HG03354 (cell line): ENCODE measurements at regions not wholly inside any gene's neighbourhood (a gene's known extent, or its start where the extent isn't known, plus 50 kb on each side); places are given as distances from the start of the nearest gene placed in this dataset.

Experiments used
- ATAC-seq: cut with Tn5 transposase; IDR thresholded peaks from one replicate; pipeline ENCODE4 v1.9.1; 2021; ENCODE audit warnings: mild to moderate bottlenecking; ENCODE audit not compliant: unreplicated experiment, poor library complexity, severe bottlenecking

DNA sequence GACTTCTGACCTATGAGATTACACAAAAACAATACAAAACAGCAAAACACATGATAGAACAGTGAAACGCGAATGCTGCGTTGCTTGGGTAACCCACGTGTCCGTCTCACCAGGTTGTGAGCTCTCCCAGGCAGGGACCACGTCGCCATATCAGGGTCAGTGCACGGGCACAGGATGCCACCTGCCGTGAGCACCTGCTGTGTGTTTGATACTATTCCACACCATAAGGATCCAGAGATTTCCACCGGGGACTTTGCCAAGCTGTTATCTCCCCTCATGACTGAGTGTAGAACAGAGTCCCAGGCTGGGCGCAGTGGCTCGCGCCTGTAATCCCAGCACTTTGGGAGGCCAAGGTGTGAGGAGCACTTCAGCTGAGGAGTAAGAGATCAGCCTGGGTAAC, 288.0 kb downstream of the BMP7 start:
- ATAC-seq = no peak

DNA sequence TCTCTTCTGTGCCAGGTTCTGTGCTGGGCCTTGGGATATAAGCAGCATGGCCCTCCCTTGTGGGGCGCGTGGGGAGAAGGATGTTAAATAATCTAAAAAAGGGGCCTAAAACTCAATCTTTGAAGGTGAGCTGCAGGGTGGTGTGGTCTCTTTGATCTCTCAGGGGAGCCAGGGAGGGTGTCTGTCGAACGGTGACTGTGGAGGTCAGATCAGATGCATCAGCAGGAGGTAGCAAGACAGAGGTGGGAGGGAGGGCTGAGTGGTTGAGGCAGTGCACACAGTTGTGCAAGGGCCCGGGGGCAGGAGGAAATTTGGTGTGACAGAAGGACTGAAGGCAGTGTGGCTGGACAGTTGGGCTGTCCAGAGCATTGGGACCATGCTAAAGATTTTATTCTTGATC, 287.3 kb downstream of the BMP7 start:
- no peak for ATAC-seq

DNA sequence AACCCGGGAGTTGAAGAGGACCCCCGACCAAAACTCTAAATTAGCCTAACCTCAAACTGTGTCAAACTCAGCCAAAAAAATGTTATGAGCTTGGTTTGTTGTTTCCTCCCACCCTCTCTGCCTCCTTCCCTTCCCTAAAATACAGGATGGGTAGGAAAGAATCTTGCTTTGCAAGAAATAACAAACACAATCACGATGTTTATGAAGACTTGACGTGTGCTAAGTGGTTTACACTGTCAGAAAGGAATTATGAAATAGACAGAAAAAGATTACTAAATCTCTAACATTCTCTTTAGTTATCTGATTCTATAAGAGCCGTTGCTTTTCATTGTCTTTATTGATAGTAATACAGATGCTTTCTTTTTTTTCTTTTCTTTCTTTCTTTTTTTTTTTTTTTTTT, 285.1 kb downstream of the BMP7 start:
- no peak for ATAC-seq

DNA sequence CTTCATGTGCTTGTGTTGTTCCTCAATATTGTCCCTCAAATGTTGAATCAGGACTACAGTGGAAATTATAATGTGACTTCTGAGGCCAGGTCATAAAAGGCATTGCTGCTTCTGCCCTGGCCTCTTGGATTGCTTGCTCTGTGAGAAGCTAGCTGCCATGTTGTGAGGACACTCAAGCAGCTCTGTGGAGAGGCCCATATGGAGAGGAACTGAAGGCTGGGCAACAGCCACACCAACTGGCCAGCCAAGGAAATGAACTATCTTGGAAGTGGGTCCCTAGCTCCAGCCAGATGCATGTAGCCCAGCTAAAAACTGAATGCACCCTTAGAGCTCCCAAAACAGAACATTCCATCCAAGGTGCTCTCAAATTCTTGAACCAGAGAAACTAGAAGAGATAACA, 282.6 kb downstream of the BMP7 start:
- ATAC-seq = no peak

DNA sequence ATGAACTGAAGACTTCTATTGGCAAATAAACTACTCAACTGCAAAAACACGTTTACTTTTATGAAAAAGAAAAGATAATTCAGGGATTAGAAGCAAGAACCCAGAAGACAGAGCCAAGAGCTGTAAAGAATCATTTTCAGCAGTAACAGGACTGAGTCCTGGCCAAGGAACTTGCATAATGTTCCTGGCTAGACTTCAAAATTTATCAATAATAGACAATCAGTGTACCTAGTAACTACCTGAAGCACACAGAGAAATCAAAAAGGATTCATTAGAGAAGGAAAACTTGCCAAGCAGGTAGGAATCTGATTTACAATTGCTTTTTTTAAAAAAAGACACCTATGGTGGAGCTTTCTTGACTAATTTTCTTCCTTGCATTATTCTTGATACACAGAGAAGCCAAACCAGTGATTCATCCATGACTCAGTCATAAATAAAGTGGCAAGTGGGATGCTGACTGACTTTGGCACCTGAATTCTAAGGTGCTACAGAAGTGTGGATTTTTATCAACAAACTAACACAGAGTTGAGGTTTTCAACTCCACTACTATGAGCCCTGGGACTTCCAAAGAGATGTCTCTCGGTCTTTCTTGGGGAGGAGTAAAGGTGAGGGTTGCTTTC, 281.3 kb downstream of the BMP7 start:
- no peak for ATAC-seq

DNA sequence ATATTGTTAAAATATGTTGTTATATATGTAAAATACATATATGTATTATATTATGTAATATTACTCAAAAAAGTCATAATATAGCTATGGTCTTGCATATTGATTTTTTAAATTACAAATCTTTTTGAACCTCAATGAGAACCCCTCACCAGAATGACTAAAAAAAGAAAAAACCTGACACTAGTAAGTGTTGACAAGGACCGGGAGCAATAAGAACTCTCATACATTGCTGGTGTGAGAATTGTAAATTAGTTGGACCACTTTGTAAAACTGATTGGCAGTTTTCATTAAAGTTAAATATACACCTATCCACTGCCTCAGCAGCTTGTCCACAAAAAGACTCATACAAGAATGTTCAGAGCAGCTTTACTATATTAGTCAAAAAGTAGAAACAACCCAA, 280.0 kb downstream of the BMP7 start:
- no peak for ATAC-seq

DNA sequence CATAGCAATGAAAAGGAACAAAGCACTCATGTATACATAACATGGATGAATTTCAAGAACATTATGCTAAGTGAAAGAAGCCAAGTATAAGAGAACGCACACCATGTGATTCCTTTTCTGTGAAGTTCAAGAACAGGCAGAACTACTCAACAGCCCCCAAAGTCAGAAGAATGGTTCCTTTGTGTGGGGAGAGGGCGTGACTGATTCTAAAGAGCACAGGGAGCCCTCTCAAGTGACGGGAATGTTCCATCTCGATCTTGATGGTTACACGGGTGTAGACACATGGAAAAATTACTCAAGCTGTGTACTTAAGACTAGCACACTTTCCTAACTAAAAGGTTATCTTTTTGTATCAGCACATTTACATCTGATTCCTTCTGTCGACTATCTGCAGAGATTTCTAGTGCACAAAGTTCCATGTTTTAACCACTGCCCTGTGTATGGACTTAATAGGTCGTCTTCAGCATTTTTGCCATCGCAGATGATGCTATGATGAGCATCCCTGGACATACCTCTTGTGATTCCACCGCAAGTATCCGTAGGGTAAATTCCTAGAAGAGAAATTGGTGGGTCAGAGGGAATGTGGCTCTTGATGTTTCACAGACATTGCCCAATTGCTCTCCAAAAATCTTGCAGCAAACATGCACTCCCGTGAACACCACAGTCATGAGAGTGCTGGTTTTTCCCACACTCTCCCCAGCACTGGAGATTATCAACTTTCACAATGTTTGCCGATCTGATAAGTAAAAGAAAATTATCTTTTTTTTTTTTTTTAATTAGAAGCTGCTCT, 279.3 kb downstream of the BMP7 start:
- no peak for ATAC-seq

DNA sequence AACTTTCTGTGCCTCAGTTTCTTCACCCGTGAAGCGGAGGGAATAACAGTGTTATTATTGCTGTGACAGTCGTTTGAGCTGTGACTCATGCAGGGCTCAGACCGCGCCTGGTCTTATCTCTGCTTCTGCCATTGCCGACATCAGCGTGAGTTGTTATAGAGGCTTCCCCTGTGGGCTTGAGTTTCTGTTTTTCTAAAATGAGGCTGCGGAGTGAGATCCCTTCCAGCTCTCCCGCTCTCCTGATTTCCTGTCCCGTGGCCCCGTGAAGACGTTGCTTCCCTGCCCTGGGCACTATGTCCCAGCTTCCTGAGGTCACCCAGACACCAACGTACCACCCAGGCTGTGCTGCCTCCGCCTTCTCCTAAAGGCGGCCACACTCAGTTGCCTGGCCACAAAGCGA, 278.5 kb downstream of the BMP7 start:
- no peak for ATAC-seq

DNA sequence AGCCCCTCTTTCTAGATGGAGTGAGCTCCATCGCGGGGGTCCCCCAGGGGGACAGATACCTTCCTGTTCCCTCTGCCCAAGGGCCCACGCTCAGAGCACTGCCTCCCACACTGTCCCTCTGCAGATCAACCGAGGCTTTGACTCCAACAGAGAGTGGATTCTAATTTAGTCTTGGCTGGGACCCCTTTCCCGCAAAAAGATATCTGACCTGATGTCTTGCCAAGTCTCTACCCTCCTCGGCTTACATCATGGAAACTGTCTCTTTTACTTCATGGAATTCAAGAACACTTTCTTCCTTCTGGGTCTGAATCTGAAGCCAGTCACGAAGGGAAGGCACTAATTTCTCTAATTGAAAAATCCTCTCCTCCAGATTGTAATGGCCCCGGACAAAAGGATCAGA, 278.0 kb downstream of the BMP7 start:
- no peak for ATAC-seq

DNA sequence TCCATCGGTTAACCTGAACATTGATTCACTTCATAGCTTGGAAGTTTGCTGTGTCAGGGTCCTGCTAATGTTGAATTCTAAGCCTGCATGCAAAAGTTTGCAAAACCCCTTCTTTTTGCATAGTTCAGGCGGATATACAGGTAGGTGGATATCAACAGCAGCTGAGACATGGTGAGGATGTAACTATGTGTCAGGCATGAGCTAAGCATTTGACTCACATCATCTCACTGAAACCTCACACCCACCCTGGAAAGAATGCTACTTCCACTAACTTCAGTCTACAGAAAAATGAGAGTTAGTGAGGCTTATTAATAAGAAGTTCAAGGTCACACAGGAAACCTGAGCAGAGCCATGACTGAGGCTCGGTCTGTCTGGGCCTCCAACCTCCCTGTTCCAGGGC, 276.9 kb downstream of the BMP7 start:
- ATAC-seq = no peak

DNA sequence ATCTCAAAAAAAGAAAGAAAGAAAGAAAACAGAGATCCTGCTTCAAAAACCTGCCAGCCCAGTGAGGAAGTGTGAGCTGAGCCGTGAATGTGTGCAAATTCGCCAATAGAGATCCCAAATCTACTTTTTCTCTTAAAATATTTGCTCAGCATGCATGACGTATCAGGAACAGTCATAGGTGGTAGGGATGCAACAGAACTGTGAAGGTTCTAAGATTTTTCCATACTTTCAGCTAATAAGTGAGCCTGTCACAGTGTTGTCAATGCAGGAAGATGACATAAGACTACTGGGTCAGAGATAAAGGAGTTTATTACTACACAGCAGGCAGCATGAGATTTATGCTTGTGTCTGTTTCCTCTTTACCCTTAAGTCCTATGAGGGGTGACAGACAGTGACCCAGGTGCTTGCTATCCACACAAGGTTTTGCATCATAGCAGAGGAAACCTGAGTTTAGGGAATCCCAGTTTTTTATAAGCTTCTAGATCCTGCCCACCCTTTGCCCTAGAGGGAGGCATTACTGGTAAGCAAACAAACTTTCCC, 273.4 kb downstream of the BMP7 start:
- ATAC-seq = no peak

DNA sequence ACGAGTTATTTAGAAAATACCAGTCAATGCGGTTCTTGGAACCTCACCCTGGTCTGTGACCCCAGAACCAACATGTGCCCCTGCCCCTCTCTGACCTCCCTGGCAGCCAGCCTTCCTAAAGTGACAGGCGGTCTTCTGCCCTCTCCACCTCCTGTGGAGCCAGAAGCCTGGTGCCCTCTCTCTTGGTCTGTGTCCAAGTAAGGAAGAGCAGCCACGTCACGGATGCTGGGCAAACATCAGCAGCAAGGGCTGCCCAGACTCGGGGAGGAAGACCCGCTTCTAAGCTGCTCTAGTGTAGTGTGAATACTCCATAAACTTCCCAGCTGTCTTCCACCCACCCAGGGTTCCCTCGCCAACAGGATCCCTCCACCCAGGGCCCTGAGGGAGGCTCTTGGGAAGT, 272.4 kb downstream of the BMP7 start:
- ATAC-seq = no peak

DNA sequence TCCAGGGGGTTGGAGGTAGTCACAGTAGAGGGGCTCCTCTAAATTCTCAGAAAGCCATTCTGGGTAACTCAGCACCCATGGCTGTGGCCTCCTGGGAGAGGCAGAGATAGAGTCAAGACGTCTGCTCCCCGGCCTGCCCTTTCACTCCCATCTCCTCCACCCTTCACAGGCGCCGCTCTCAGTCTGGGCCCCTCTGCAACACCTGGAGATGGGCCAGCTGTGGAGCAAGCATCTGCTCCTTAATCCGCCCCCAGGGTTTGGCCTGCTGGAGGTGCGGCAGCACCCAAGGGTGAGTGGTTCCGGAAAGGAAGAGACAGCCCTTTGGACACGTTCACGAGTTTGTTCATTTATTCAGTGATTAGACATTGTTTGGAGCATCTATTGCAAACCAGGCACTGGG, 271.3 kb downstream of the BMP7 start:
- ATAC-seq = no peak

DNA sequence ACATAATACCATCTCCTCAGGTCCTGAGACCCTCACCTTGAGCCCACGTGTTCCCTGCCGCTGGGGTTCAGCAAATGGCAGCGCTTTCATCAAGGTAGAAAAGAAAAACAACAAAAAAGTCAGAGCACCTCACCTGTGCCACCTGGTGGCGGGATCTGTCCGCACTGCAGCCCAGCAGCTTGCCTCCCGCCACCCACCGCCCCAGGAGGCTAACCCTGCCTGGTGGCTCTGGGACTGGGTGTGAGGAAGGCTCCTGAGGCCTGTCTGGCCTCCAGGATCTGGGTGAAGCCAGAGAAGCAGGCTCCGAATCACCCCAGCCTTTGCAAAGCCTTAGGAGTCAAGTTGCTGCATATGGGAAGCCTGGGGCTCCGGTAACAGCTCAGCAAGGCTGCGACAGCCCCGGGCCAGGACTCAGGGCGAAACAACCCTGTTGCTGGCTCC, 270.8 kb downstream of the BMP7 start:
- ATAC-seq = no peak

DNA sequence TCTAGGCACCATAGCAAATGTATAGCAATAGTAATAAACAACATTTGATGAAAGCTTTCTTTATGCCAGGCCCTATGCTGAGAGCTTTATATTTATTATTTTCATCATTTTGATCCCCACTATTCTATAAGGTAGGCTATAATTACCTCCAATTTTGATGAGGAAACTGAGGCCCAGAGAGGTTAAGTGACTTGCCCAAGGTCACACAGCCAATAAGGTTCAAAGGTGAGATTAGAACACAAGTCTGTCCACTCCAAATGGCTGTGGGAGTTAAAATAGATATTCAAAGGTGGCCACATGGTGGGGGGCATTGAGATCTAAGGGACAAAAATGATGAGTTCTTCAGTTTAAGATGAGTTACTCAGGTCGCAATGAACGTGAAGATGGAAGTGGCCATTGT, 269.9 kb downstream of the BMP7 start:
- ATAC-seq = no peak

DNA sequence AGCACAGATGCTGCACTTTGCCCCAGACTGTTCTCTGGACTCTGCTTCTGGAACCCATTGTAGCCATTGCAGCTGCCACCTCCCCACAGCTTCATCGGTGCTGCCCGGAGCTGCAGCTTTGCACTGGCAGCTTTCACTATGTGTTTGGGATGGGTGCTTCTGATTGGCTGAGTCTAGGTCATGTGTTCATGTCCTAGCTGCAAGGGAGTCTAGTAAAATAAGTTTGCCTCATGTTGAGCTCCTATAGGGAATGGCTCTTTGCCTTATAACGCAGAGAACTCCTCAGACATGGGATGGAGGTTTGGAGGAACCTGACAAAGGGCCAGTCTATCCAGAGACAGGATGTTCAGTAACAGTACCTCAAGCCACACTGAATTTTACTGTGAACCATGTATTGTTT, 268.0 kb downstream of the BMP7 start:
- no peak for ATAC-seq

DNA sequence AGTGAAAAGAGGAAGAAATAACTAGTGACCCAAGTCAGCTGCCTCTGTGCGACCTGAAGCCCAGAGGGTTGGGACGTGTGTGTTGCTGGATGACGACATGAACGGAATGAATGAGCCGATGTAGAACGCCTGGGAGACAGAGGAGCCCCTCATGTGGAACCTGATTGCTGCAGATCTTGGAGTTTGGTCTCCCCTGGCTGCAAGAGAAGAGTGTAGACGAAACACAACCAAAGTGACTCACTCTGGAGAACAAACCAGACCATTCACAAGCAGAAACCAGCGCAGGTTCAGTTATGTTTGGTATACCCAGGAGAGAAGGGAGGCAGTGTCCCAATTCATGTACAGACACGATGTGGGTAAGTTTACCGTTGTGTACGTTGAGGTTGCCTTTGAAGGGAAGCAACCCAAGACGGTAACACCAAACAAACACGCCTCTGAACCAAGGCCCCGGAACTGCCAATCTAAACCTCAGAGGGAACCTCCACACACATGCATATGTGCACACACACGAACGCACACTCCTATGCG, 265.9 kb downstream of the BMP7 start:
- no peak for ATAC-seq

DNA sequence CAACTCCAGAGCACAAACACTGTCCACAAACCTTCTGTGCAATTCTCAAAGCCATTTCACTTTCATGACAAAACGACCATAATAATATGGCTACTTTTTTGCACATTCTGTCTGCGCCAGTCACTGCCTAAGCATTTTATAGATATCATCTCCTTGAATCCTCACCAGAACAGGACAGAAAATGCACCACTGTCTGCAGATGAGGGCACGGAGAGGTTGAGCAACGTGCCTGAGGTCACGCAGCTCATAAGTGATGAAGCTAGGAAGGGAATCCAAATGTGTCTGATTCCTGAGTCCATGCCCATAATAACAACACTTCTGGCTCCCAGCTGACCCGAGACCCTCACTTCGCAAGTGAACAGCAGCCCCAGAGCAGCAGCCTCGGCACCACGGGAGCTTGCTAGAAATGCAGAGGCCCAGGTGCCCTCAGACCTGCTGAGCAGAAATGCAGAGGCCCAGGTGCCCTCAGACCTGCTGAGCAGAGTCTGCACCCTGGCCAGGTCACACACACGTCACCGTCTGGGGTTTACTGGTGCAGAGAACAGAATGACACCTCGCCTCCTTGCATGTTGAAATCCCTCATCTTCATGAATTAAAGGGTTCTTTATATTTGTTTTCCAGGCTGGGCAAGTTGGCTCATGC, 265.2 kb downstream of the BMP7 start:
- no peak for ATAC-seq

DNA sequence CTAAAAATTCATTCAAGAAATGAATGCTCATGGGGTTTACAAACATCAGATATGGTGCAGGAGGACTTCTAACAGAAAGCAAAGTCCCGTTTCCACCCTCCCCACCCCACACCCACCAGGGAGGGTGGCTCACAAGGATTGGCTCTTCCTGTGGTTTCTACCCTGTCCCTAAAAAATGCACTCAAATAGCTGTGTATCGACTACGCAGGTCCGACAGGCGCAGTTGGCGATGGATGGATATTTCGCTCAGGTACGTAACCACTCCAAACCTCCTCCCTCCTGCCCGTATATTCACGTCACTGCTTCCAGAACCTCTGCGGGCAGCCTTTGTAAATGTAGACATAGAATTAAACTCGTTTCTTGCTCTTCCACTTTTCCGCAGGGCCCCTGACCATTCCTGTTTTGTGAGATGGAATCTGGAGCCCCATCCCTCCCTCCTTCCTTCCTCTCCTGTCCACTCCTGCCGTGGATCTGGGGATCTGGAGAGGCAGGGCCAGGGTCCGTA, 264.3 kb downstream of the BMP7 start:
- ATAC-seq = no peak

DNA sequence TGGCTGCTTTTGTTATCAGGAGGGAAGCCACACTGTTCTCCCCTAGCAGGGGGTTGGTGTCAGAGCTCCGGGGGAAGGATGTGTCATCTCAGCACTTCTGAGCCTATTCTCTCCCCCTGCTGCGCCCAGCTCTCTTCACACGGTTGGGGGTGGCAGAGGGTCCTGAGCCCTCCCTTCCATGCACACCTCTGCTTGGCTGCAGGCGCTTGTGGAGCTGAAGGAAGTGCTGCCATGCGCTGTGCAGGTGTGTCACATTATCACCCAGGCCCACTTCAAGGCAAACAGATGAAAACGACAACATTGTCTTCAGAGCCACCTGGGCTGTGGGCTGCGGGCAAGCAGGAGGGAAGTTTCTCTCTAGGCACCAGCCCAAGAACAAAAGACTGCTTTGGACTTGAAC, 263.4 kb downstream of the BMP7 start:
- no peak for ATAC-seq

DNA sequence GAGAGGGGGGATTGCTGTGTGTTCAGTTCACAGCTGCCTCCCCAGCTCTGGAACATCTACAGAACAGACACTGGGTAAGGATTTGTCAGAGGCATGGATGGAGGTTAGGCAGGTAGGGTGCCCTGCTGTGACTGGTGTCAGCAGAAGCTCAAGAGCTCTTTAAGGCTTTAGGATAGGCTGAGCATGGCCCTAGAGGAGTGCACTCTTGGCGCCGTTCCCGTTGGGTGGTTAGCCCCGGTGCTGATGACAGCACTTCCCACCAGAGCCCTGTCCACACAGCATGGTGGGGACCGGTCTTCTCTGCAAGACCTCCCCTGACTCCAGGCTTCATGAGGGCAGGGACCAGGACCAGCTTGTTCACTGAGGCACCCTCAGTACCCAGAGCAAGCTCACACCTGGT, 262.0 kb downstream of the BMP7 start:
- ATAC-seq = no peak
